HepG2 (cell line): ENCODE measurements at regions not wholly inside any gene's neighbourhood (a gene's known extent, or its start where the extent isn't known, plus 50 kb on each side); places are given as distances from the start of the nearest gene placed in this dataset.
A peak's percentile ranks its signal among the peaks of the same experiment; 100 is the strongest.

Experiments
- ATAC-seq: fragments of 200-7000 bp; cut with Tn5 transposase; 3 replicates; pipeline ENCODE4 v1.9.1; 2020; ENCODE audit warnings: mild to moderate bottlenecking, moderate library complexity
- BruUV-seq: library from RNA; stranded (reverse); fragments of 400-500 nt; replicated peaks from 2 replicates; lab custom pipeline; 2021; lab: Mats Ljungman, UMichigan
- CTCF ChIA-PET: fragments of 300-600 bp; formaldehyde crosslinking; extraction: SDS; loops from one replicate; lab custom pipeline; 2021; ENCODE audit warnings: low total read pairs, inconsistent platforms, low intra/inter-chr PET ratio; lab: Yijun Ruan, JAX
- POLR2A ChIA-PET: fragments of 350-600 bp; sonication (Branson Sonifier 250); formaldehyde crosslinking; loops from one replicate; lab custom pipeline; 2020; ENCODE audit warnings: antibody characterized with exemption, inconsistent platforms; lab: Yijun Ruan, JAX
- DNase-seq: peaks from one replicate; pipeline ENCODE4 v3.0.0-alpha.2; 2015; ENCODE audit warnings: low spot score
- FAIRE-seq: peaks from 3 replicates; lab custom pipeline; 2011; peaks lifted over from hg19 to GRCh38; lab: Jason Lieb, UNC
- H2AFZ ChIP-seq: one replicate; pipeline ENCODE4 v1.6.1; 2011; ENCODE audit warnings: low read length, inconsistent platforms
- H3K27ac ChIP-seq: fragments of 300-600 bp; 3 replicates; pipeline ENCODE4 v1.8.0; 2011; ENCODE audit warnings: mixed run types, mild to moderate bottlenecking, mixed read lengths, low read length, inconsistent platforms; ENCODE audit not compliant: insufficient read depth; ENCODE audit errors: extremely low read length
- H3K27me3 ChIP-seq, 2 experiments: fragments of 200-600 bp in 1 of 2; 2 replicates in 1 of 2; 3 replicates in 1 of 2; pipeline versions ENCODE4 v1.6.0 to v1.8.0; 2011; ENCODE audit warnings: low read length in 2 of 2, mild to moderate bottlenecking in 2 of 2, moderate library complexity in 2 of 2, inconsistent platforms in 1 of 2; ENCODE audit not compliant: insufficient read depth in 2 of 2, control insufficient read depth in 1 of 2
- H3K36me3 ChIP-seq, 2 experiments: fragments of 200-600 bp in 1 of 2; replicated peaks in 1 of 2; 2 replicates in 1 of 2; 3 replicates in 1 of 2; pipeline versions ENCODE4 v1.5.1 to v1.8.0; 2011; ENCODE audit warnings: low read length in 2 of 2, inconsistent platforms in 1 of 2; ENCODE audit not compliant: insufficient read depth in 2 of 2, control insufficient read depth in 1 of 2
- H3K4me1 ChIP-seq: 2 replicates; pipeline ENCODE4 v1.5.1; 2012; ENCODE audit warnings: low read length, inconsistent platforms; ENCODE audit not compliant: insufficient read depth
- H3K4me2 ChIP-seq: 2 replicates; pipeline ENCODE4 v1.6.0; 2011; ENCODE audit warnings: low read depth, low read length, inconsistent platforms
- H3K4me3 ChIP-seq, 3 experiments: fragments of 200-600 bp in 1 of 3; sonication (generic), shearing (Covaris generic) in 1 of 3; replicated peaks in 1 of 3; 2 replicates each; pipeline ENCODE4 v1.5.1; 2011 to 2016; ENCODE audit warnings: low read length in 3 of 3, inconsistent platforms in 2 of 3, low read depth in 2 of 3, mild to moderate bottlenecking in 2 of 3, control low read depth in 1 of 3, mixed read lengths in 1 of 3; ENCODE audit not compliant: insufficient read depth in 1 of 3
- H3K79me2 ChIP-seq: one replicate; pipeline ENCODE4 v1.6.1; 2011; ENCODE audit warnings: low read length, inconsistent platforms; ENCODE audit not compliant: insufficient read depth
- H3K9ac ChIP-seq: 2 replicates; pipeline ENCODE4 v1.6.0; 2011; ENCODE audit warnings: mild to moderate bottlenecking, low read depth, low read length, inconsistent platforms; ENCODE audit not compliant: insufficient read depth
- H3K9me3 ChIP-seq: 2 replicates; pipeline ENCODE4 v1.5.1; 2012; ENCODE audit warnings: mild to moderate bottlenecking, low read length
- H4K20me1 ChIP-seq: 2 replicates; pipeline ENCODE4 v1.6.0; 2011; ENCODE audit warnings: inconsistent platforms, mild to moderate bottlenecking, low read length, moderate library complexity; ENCODE audit not compliant: insufficient read depth
- AHR ChIP-seq: IDR thresholded peaks from 2 replicates; pipeline ENCODE4 v1.6.1; 2018; ENCODE audit warnings: missing genetic modification reagents, missing compliant biosample characterization
- ELF3 ChIP-seq: IDR thresholded peaks from 2 replicates; pipeline ENCODE4 v1.6.1; 2016; ENCODE audit warnings: missing genetic modification reagents, missing compliant biosample characterization
- HDAC6 ChIP-seq: fragments of 200-600 bp; sonication (generic); IDR thresholded peaks from 2 replicates; pipeline ENCODE4 v1.7.0; 2017; ENCODE audit warnings: mild to moderate bottlenecking, antibody characterized with exemption, low read length, low read depth
- HOMEZ ChIP-seq: IDR thresholded peaks from 2 replicates; pipeline ENCODE4 v1.6.1; 2016; ENCODE audit warnings: low read depth
- KDM5A ChIP-seq: fragments of 200-600 bp; sonication (generic); IDR thresholded peaks from 2 replicates; pipeline ENCODE4 v1.7.0; 2018; ENCODE audit warnings: antibody characterized with exemption, mild to moderate bottlenecking, low read length, borderline replicate concordance
- REPIN1 ChIP-seq: sonication (generic); formaldehyde crosslinking; IDR thresholded peaks from 2 replicates; pipeline ENCODE4 v1.8.0; 2022; ENCODE audit warnings: missing genetic modification reagents, low read depth, mild to moderate bottlenecking, borderline replicate concordance
- TBP ChIP-seq: sonication (generic); formaldehyde crosslinking; IDR thresholded peaks from 2 replicates; pipeline ENCODE4 v1.5.0; 2020; ENCODE audit warnings: missing genetic modification reagents
- ZFP91 ChIP-seq: sonication (generic); formaldehyde crosslinking; IDR thresholded peaks from 2 replicates; pipeline ENCODE4 v1.9.0; 2022; ENCODE audit warnings: missing genetic modification reagents, mild to moderate bottlenecking, borderline replicate concordance
- ZMYM4 ChIP-seq: sonication (generic); formaldehyde crosslinking; IDR thresholded peaks from 2 replicates; pipeline ENCODE4 v1.8.1; 2023; ENCODE audit warnings: mild to moderate bottlenecking, missing genetic modification reagents
- ZNF101 ChIP-seq: sonication (generic); formaldehyde crosslinking; IDR thresholded peaks from 2 replicates; pipeline ENCODE4 v1.4.0; 2020; ENCODE audit warnings: mild to moderate bottlenecking, low read depth, missing genetic modification reagents, borderline replicate concordance
- ZNF570 ChIP-seq: sonication (generic); formaldehyde crosslinking; IDR thresholded peaks from 2 replicates; pipeline ENCODE4 v1.4.0; 2020; ENCODE audit warnings: mild to moderate bottlenecking, missing genetic modification reagents, borderline replicate concordance
- ZSCAN12 ChIP-seq: sonication (generic); formaldehyde crosslinking; IDR thresholded peaks from 2 replicates; pipeline ENCODE4 v1.9.0; 2021; ENCODE audit warnings: mild to moderate bottlenecking, missing genetic modification reagents
- in situ Hi-C: cut with HindIII; loops from 2 replicates; pipeline ENCODE4 v1.10.0; 2017; ENCODE audit warnings: low pct_unique_long_range_greater_than_20kb; ENCODE audit not compliant: extremely low pct_ligation_motif_present
- intact Hi-C: fragments of 100-400 bp; cut with micrococcal nuclease; formaldehyde crosslinking; loops from one replicate; pipeline ENCODE4 v1.10.0; 2022; ENCODE audit not compliant: unreplicated experiment

GRCh38 chrX:109848461-109849050, 115.5 kb upstream of the ACSL4 start (continued):
- TF ChIP-seq TBP (CRISPR knock-in tag) = no peak
- TF ChIP-seq ZNF101 (CRISPR knock-in tag) = no peak
- no peak for TF ChIP-seq HDAC6
- TF ChIP-seq ELF3 (CRISPR knock-in tag) = peak; percentile 54; the same call in 1 of the 2 replicates
- TF ChIP-seq REPIN1 (CRISPR knock-in tag) = no peak
- TF ChIP-seq ZMYM4 = peak; percentile 61
- no peak for TF ChIP-seq HOMEZ (CRISPR knock-in tag)
- no peak for TF ChIP-seq AHR
- TF ChIP-seq ZSCAN12 (CRISPR knock-in tag) = no peak
- TF ChIP-seq KDM5A = no peak
- TF ChIP-seq, all 625 proteins: peak for 56

GRCh38 chrX:109854096-109854495, 121.0 kb upstream of the ACSL4 start:
- ChIA-PET POLR2A (interaction anchor here (2.0 to 2.2 kb wide), 2 partner anchors 24 to 121 kb away, joined by 6 to 7 read pairs; partner anchors contain the start of gene ACSL4), CTCF (no interaction called here)
- Histone ChIP-seq H3K79me2 (peaks cover 13% of the 10 kb centered on the region), H2AFZ (no peak overlapping the region), H3K4me3 (no peak overlapping the region), H3K27ac (no peak overlapping the region), H3K9me3 (no peaks in the 10 kb centered on the region), H3K4me2 (no peak overlapping the region), H3K4me1 (peaks cover 84% of the 10 kb centered on the region), H3K36me3 (no peaks in the 10 kb centered on the region), H3K27me3 (no peaks in the 10 kb centered on the region), H4K20me1 (no peaks in the 10 kb centered on the region), H3K9ac (no peak overlapping the region)
- BruUV-seq = no TSS peak
- ATAC-seq = no peak
- no peak for FAIRE-seq
- DNase-seq = no peak
- intact Hi-C loops = no loop called here
- in situ Hi-C loops = loop anchor here (10.0 kb wide), 1 partner anchor 119 kb away; the partner anchor contains the start of gene ACSL4
- TF ChIP-seq ZFP91 (CRISPR knock-in tag) (no peak), ZNF570 (CRISPR knock-in tag) (0 out of 2 replicates have a peak, but pooled peaks have one; percentile 53)
